ENCODE measurements at regions not wholly inside any gene's neighbourhood (a gene's known extent, or its start where the extent isn't known, plus 50 kb on each side); places are given as distances from the start of the nearest gene placed in this dataset.

DNA sequence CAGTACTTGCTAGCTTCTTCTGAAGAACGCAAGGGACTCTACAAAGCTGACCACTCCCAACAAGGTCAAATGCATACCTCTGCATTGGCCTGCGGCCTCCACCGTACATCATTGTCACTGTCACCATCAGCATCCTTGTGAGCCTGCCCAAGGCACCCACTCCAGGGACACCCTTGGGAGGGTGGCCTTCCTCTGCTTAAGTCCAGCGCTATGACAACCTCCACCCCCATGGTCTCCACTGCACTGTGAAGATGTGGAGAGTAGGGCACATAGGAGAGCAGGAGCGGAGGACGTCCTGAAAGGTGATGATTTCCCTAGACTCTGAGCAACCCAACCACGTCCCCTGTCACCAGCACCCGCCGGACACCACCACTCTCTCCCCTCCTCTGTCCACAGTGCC is 252.8 kb downstream of the ALG10 start:
- Mint-ChIP-seq H3K4me3 (no peak overlapping the region), H3K4me1 (no peaks in the 10 kb centered on the region), H3K36me3 (ENCODE audit: low read depth) (no peaks in the 10 kb centered on the region), H3K27ac (no peak overlapping the region), H3K27me3 (ENCODE audit: low read depth) (no peaks in the 10 kb centered on the region), H3K9me3 (peaks cover 42% of the 10 kb centered on the region)
- TF ChIP-seq, protein P1, sequence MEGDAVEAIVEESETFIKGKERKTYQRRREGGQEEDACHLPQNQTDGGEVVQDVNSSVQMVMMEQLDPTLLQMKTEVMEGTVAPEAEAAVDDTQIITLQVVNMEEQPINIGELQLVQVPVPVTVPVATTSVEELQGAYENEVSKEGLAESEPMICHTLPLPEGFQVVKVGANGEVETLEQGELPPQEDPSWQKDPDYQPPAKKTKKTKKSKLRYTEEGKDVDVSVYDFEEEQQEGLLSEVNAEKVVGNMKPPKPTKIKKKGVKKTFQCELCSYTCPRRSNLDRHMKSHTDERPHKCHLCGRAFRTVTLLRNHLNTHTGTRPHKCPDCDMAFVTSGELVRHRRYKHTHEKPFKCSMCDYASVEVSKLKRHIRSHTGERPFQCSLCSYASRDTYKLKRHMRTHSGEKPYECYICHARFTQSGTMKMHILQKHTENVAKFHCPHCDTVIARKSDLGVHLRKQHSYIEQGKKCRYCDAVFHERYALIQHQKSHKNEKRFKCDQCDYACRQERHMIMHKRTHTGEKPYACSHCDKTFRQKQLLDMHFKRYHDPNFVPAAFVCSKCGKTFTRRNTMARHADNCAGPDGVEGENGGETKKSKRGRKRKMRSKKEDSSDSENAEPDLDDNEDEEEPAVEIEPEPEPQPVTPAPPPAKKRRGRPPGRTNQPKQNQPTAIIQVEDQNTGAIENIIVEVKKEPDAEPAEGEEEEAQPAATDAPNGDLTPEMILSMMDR (IDR thresholded peaks at IDR 0.05; ENCODE audit: unreplicated experiment in 3 of 3), result no peak

GRCh38 chr12:34286483-34286882 is 264.2 kb downstream of the ALG10 start:
- Mint-ChIP-seq H3K27ac (no peak overlapping the region), H3K9me3 (peaks cover 54% of the 10 kb centered on the region), H3K4me3 (no peak overlapping the region), H3K4me1 (no peaks in the 10 kb centered on the region), H3K36me3 (ENCODE audit: low read depth) (no peaks in the 10 kb centered on the region), H3K27me3 (ENCODE audit: low read depth) (no peaks in the 10 kb centered on the region)
- TF ChIP-seq, protein P1 (IDR thresholded peaks at IDR 0.05; ENCODE audit: unreplicated experiment in 3 of 3), result no peak

DNA sequence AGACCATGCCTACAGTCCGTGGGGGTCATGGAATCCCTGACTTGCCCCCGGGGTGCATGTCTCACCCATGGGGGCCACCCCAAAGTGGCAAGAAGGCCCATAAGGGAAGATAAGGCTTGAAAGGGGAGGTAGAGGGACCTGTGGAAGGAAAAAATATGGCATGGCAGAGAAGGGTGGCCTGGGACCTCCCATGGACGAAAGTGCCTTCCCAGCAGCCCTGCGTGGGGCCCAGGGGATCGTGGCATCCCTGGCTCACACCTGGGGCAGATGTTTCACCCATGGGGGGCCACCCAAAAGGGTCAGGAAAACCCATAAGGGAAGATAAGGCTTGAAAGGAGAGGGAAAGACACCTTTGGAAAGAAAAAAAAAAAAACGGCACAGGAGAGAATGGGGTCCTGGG is 264.6 kb downstream of the ALG10 start:
- Mint-ChIP-seq H3K9me3 (peaks cover 56% of the 10 kb centered on the region), H3K36me3 (ENCODE audit: low read depth) (no peaks in the 10 kb centered on the region), H3K4me3 (no peak overlapping the region), H3K27me3 (ENCODE audit: low read depth) (no peaks in the 10 kb centered on the region), H3K27ac (no peak overlapping the region), H3K4me1 (no peaks in the 10 kb centered on the region)
- TF ChIP-seq, protein P1 (IDR thresholded peaks at IDR 0.05; ENCODE audit: unreplicated experiment in 3 of 3), result no peak

GRCh38 chr12:34287437-34287836 is 265.1 kb downstream of the ALG10 start:
- no peaks in the 10 kb centered on the region for H3K4me1 Mint-ChIP-seq

GRCh38 chr12:34287986-34288962 is 266.0 kb downstream of the ALG10 start:
- no peaks in the 10 kb centered on the region for H3K27me3 Mint-ChIP-seq (ENCODE audit: low read depth)
- H3K36me3 Mint-ChIP-seq (ENCODE audit: low read depth), result no peaks in the 10 kb centered on the region
- H3K4me1 Mint-ChIP-seq, result no peaks in the 10 kb centered on the region
- H3K9me3 Mint-ChIP-seq, result peaks cover 68% of the 10 kb centered on the region
- no peak overlapping the region for H3K4me3 Mint-ChIP-seq
- no peak overlapping the region for H3K27ac Mint-ChIP-seq
- TF ChIP-seq, protein P1 (IDR thresholded peaks at IDR 0.05; ENCODE audit: unreplicated experiment in 3 of 3), result no peak

More at GRCh38 chr12:34287437-34287836, 265.1 kb downstream of the ALG10 start:
- H3K4me3 Mint-ChIP-seq, result no peak overlapping the region
- no peaks in the 10 kb centered on the region for H3K27me3 Mint-ChIP-seq (ENCODE audit: low read depth)
- TF ChIP-seq, protein P1 (IDR thresholded peaks at IDR 0.05; ENCODE audit: unreplicated experiment in 3 of 3), result no peak
- H3K27ac Mint-ChIP-seq, result no peak overlapping the region
- no peaks in the 10 kb centered on the region for H3K36me3 Mint-ChIP-seq (ENCODE audit: low read depth)
- H3K9me3 Mint-ChIP-seq, result peaks cover 61% of the 10 kb centered on the region

DNA sequence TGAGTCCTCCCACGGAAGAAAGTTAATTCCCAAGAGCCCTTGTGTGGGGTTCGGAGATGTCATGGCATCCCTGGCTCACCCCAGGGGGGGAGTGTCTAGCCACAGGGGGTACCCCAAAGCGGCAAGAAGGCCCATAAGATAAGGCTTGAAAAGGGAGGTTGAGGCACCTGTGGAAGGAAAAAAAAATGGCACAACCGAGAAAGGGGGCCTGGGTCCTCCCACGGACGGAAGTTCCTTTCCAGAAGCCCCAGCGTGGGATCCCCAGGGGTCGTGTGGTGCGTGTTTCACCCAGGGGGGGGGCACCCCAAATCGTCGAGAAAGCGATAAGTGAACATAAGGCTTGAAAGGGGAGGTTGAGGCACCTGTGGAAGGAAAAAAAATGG is 266.7 kb downstream of the ALG10 start:
- TF ChIP-seq, protein P1 (IDR thresholded peaks at IDR 0.05; ENCODE audit: unreplicated experiment in 3 of 3), result no peak
- Mint-ChIP-seq H3K4me1 (no peaks in the 10 kb centered on the region), H3K27me3 (ENCODE audit: low read depth) (no peaks in the 10 kb centered on the region), H3K36me3 (ENCODE audit: low read depth) (no peaks in the 10 kb centered on the region), H3K9me3 (peaks cover 72% of the 10 kb centered on the region), H3K27ac (no peak overlapping the region), H3K4me3 (no peak overlapping the region)

Data from nephron (organoid).